Adrenal gland (tissue), 9 donors: ENCODE measurements at regions not wholly inside any gene's neighbourhood (a gene's known extent, or its start where the extent isn't known, plus 50 kb on each side); places are given as distances from the start of the nearest gene placed in this dataset.

Source experiments
- DNase-seq, 7 donors: peaks; one replicate each; pipeline ENCODE4 v3.0.0-alpha.2; 2019 to 2020
- H3K27ac ChIP-seq, 5 donors: fragments of 200-600 bp; sonication (generic) in 4 of 5; 1 replicate in 3 of 5; 2 replicates in 2 of 5; pipeline versions ENCODE4 v1.5.1 to v1.8.0; 2016 to 2020; ENCODE audit warnings: mild to moderate bottlenecking in 1 of 5
- H3K27me3 ChIP-seq: fragments of 200-600 bp; 2 replicates; pipeline ENCODE4 v1.8.0; 2021
- H3K36me3 ChIP-seq, 2 donors: fragments of 200-600 bp; replicated peaks in 1 of 2; 1 replicate in 1 of 2; 2 replicates in 1 of 2; pipeline versions ENCODE4 v1.5.1 to v1.8.0; 2018 to 2022
- H3K4me1 ChIP-seq, 2 donors: fragments of 200-600 bp; replicated peaks in 1 of 2; 1 replicate in 1 of 2; 2 replicates in 1 of 2; pipeline versions ENCODE4 v1.5.1 to v1.8.0; 2018 to 2021
- H3K4me3 ChIP-seq, 4 donors: fragments of 200-600 bp; sonication (generic) in 3 of 4; one replicate each; pipeline ENCODE4 v1.5.1; 2016 to 2018
- H3K9me3 ChIP-seq, 3 donors: fragments of 200-600 bp; sonication (generic) in 1 of 3; replicated peaks in 1 of 3; 1 replicate in 2 of 3; 2 replicates in 1 of 3; pipeline versions ENCODE4 v1.5.1 to v1.8.0; 2016 to 2021
- CTCF ChIP-seq, 6 experiments: fragments of 450-650 bp in 4 of 6; fragments of 200-600 bp in 2 of 6; sonication (generic) in 1 of 6; IDR thresholded peaks; 1 replicate in 5 of 6; 2 replicates in 1 of 6; pipeline versions ENCODE4 v1.5.1 to v1.8.0; 2016 to 2021; ENCODE audit warnings: antibody characterized with exemption in 6 of 6, mild to moderate bottlenecking in 2 of 6, moderate library complexity in 1 of 6
- POLR2A ChIP-seq, 2 donors: fragments of 450-650 bp; IDR thresholded peaks; one replicate each; pipeline ENCODE4 v1.6.1; 2017; ENCODE audit warnings: antibody characterized with exemption in 2 of 2, mild to moderate bottlenecking in 2 of 2, moderate library complexity in 1 of 2
- WGBS, 4 donors: extraction: QIAGEN DNeasy Blood & Tissue Kit in 2 of 4; methylation state at CpG; one replicate each; pipeline versions ENCODE4 v1.1.5 to v1.1.7; 2013 to 2017; 5-methylcytosine and 5-hydroxymethylcytosine counted together
- intact Hi-C, 2 donors: fragments of 100-400 bp; cut with DNase I; formaldehyde crosslinking; loops; one replicate each; pipeline versions ENCODE4 v1.14.1 to v1.15.0; 2022 to 2023
- small RNA-seq, 2 donors: library from RNA; depleted of rRNA; stranded (forward); fragments of <200 nt; gene quantifications; one replicate each; pipeline ENCODE3, GENCODE V24; 2016
- donor health status: healthy with polysubstance abuse.
- donor health status: Bipolar disorder and iron deficiency.
- donor health status: DM: yes; HTN: yes; CAD: no.
- donor health status: DM: no; HTN: no; CAD: no.
- donor health status: DM: no; HTN: no; CAD: no.

GRCh38 chr2:126602334-126602733 lies 53.6 kb upstream of the GYPC start:
- no peaks in the 10 kb centered on the region for H3K9me3 ChIP-seq
- DNase-seq, result no peak
- intact Hi-C loops, result no loop called here
- no peak overlapping the region for H3K4me3 ChIP-seq
- no peaks in the 10 kb centered on the region for H3K4me1 ChIP-seq
- WGBS, 4 donors, result 51 to 59% (median 57%) methylated on average over 2 of the region's 2 CpGs
- no peak for TF ChIP-seq CTCF (IDR thresholded peaks at IDR 0.05)
- TF ChIP-seq POLR2A (IDR thresholded peaks at IDR 0.05), result no peak
- H3K27me3 ChIP-seq, result no peaks in the 10 kb centered on the region
- no peaks in the 10 kb centered on the region for H3K36me3 ChIP-seq
- H3K27ac ChIP-seq, result no peak overlapping the region

Small RNAs in the stretch of these regions (small RNA-seq; reads per million reads assigned to genes)
- gene AC097499.1 (0 reads per million in 2 donors), gene RNU6-259P (0 reads per million in 2 donors)
